ENCODE measurements at regions not wholly inside any gene's neighbourhood (a gene's known extent, or its start where the extent isn't known, plus 50 kb on each side); places are given as distances from the start of the nearest gene placed in this dataset.

GRCh38 chr5:117082977-117083376 is 508.4 kb upstream of the SEMA6A start:
- TF ChIP-seq TAF1 (IDR thresholded peaks at IDR 0.05; ENCODE audit: borderline replicate concordance, low read depth, low read length) (no peak), POLR2AphosphoS5 (IDR thresholded peaks at IDR 0.05; ENCODE audit: low read depth, low read length) (no peak), POLR2A (IDR thresholded peaks at IDR 0.05; ENCODE audit: low read depth, low read length) (no peak)

All from GM12892 (cell line).